GM23338 (cell line): ENCODE measurements at regions not wholly inside any gene's neighbourhood (a gene's known extent, or its start where the extent isn't known, plus 50 kb on each side); places are given as distances from the start of the nearest gene placed in this dataset.
A peak's percentile ranks its signal among the peaks of the same experiment; 100 is the strongest.

ENCODE experiments used
- ATAC-seq: fragments of 200-7000 bp; cut with Tn5 transposase; 3 replicates; pipeline ENCODE4 v1.9.1; 2020
- DNase-seq: peaks from one replicate; pipeline ENCODE4 v3.0.0-alpha.2; 2015; ENCODE audit warnings: low spot score
- H2AFZ ChIP-seq: fragments of 200-600 bp; sonication (generic); 2 replicates; pipeline ENCODE4 v1.8.0; 2016; ENCODE audit warnings: antibody characterized with exemption, mild to moderate bottlenecking, moderate library complexity
- H3F3A ChIP-seq: fragments of 200-600 bp; sonication (generic); replicated peaks from 2 replicates; pipeline ENCODE4 v1.8.0; 2017; ENCODE audit warnings: antibody characterized with exemption, mixed run types, low read depth
- H3K27ac ChIP-seq: fragments of 200-600 bp; sonication (generic); 2 replicates; pipeline ENCODE4 v1.6.1; 2016; ENCODE audit warnings: low read depth
- H3K27me3 ChIP-seq: fragments of 200-600 bp; sonication (generic); 2 replicates; pipeline ENCODE4 v1.8.0; 2016; ENCODE audit warnings: mild to moderate bottlenecking, mixed run types, moderate library complexity; ENCODE audit not compliant: insufficient read depth
- H3K36me3 ChIP-seq: fragments of 200-600 bp; sonication (generic); 2 replicates; pipeline ENCODE4 v1.8.0; 2016; ENCODE audit warnings: mild to moderate bottlenecking; ENCODE audit not compliant: insufficient read depth
- H3K4me1 ChIP-seq: fragments of 200-600 bp; sonication (generic); 2 replicates; pipeline ENCODE4 v1.8.0; 2016; ENCODE audit warnings: mild to moderate bottlenecking, moderate library complexity; ENCODE audit not compliant: insufficient read depth
- H3K4me2 ChIP-seq: fragments of 200-600 bp; sonication (generic); 2 replicates; pipeline ENCODE4 v1.7.1; 2017; ENCODE audit warnings: mixed run types
- H3K4me3 ChIP-seq: fragments of 200-600 bp; sonication (generic); 2 replicates; pipeline ENCODE4 v1.6.1; 2016; ENCODE audit warnings: mixed run types
- H3K79me2 ChIP-seq: fragments of 200-600 bp; sonication (generic); replicated peaks from 2 replicates; pipeline ENCODE4 v1.8.0; 2017; ENCODE audit warnings: mild to moderate bottlenecking; ENCODE audit not compliant: insufficient read depth
- H3K9me2 ChIP-seq: fragments of 200-600 bp; sonication (generic); 2 replicates; pipeline ENCODE4 v1.8.0; 2017; ENCODE audit not compliant: insufficient read depth
- H4K20me1 ChIP-seq: fragments of 200-600 bp; sonication (generic); replicated peaks from 2 replicates; pipeline ENCODE4 v1.8.0; 2017; ENCODE audit warnings: mild to moderate bottlenecking; ENCODE audit not compliant: insufficient read depth
- H3K27ac Mint-ChIP-seq: 2 replicates; pipeline ENCODE4 v1.8.0; 2020; ENCODE audit warnings: inconsistent platforms, mild to moderate bottlenecking, moderate library complexity, mixed read lengths
- H3K27me3 Mint-ChIP-seq: 3 replicates; pipeline ENCODE4 v1.8.0; 2022; ENCODE audit warnings: low read depth, mild to moderate bottlenecking, moderate library complexity, mixed read lengths, inconsistent platforms; ENCODE audit not compliant: insufficient read depth, poor library complexity
- H3K36me3 Mint-ChIP-seq: 3 replicates; pipeline ENCODE4 v1.8.0; 2021; ENCODE audit warnings: low read depth, mild to moderate bottlenecking, inconsistent platforms, moderate library complexity, mixed read lengths
- H3K4me1 Mint-ChIP-seq: 3 replicates; pipeline ENCODE4 v1.8.0; 2020; ENCODE audit warnings: mild to moderate bottlenecking, inconsistent platforms, mixed read lengths
- H3K4me3 Mint-ChIP-seq: 3 replicates; pipeline ENCODE4 v1.8.0; 2021; ENCODE audit warnings: moderate library complexity, mild to moderate bottlenecking, inconsistent platforms, mixed read lengths
- H3K9me3 Mint-ChIP-seq: 3 replicates; pipeline ENCODE4 v1.8.0; 2020; ENCODE audit warnings: moderate library complexity, mild to moderate bottlenecking, inconsistent platforms, mixed read lengths
- CREB1 ChIP-seq: fragments of 250-450 bp; sonication (Bioruptor Pico); IDR thresholded peaks from 2 replicates; pipeline ENCODE4 v1.5.0; 2020; ENCODE audit warnings: low read depth, mild to moderate bottlenecking, moderate library complexity
- CTCF ChIP-seq, 2 experiments: fragments of 200-600 bp in 1 of 2; sonication (generic) in 1 of 2; conservative IDR thresholded peaks; 2 replicates each; pipeline versions ENCODE4 v1.5.1 to v1.6.1; 2016 to 2017; ENCODE audit warnings: antibody characterized with exemption in 2 of 2, low read depth in 2 of 2, mild to moderate bottlenecking in 2 of 2, moderate library complexity in 1 of 2
- ETS1 ChIP-seq: IDR thresholded peaks from 2 replicates; pipeline ENCODE4 v1.6.1; 2016; ENCODE audit warnings: antibody characterized with exemption
- EZH2 ChIP-seq: fragments of 200-600 bp; sonication (generic); IDR thresholded peaks from one replicate; pipeline ENCODE4 v1.8.0; 2017; ENCODE audit warnings: antibody characterized with exemption, mild to moderate bottlenecking, low read depth; ENCODE audit not compliant: unreplicated experiment
- EZH2phosphoT487 ChIP-seq: fragments of 200-600 bp; sonication (generic); IDR thresholded peaks from one replicate; pipeline ENCODE4 v1.8.1; 2018; ENCODE audit warnings: antibody characterized with exemption; ENCODE audit not compliant: unreplicated experiment
- JUNB ChIP-seq: IDR thresholded peaks from one replicate; pipeline ENCODE4 v1.6.1; 2016; ENCODE audit warnings: antibody characterized with exemption; ENCODE audit not compliant: unreplicated experiment
- NANOG ChIP-seq: IDR thresholded peaks from 2 replicates; pipeline ENCODE4 v1.6.1; 2016; ENCODE audit warnings: antibody characterized with exemption, borderline replicate concordance
- POLR2AphosphoS5 ChIP-seq: IDR thresholded peaks from 2 replicates; pipeline ENCODE4 v1.6.1; 2016; ENCODE audit warnings: antibody characterized with exemption, low read depth
- REST ChIP-seq: IDR thresholded peaks from one replicate; pipeline ENCODE4 v1.6.1; 2018; ENCODE audit warnings: antibody characterized with exemption; ENCODE audit not compliant: unreplicated experiment
- STAT1 ChIP-seq: IDR thresholded peaks from one replicate; pipeline ENCODE4 v1.6.1; 2016; ENCODE audit warnings: antibody characterized with exemption; ENCODE audit not compliant: unreplicated experiment
- ZNF114 ChIP-seq: fragments of 250-450 bp; sonication (Bioruptor Pico); IDR thresholded peaks from 2 replicates; pipeline ENCODE4 v1.5.0; 2020; ENCODE audit warnings: mild to moderate bottlenecking, moderate library complexity
- ZNF331 ChIP-seq: fragments of 250-450 bp; sonication (Bioruptor Pico); IDR thresholded peaks from 2 replicates; pipeline ENCODE4 v1.5.0; 2020; ENCODE audit warnings: low read depth, mild to moderate bottlenecking, moderate library complexity
- ZNF462 ChIP-seq: fragments of 250-450 bp; sonication (Bioruptor Pico); IDR thresholded peaks from 2 replicates; pipeline ENCODE4 v1.5.0; 2020; ENCODE audit warnings: mild to moderate bottlenecking, moderate library complexity

- no peak for TF ChIP-seq JUNB
- TF ChIP-seq ZNF462 (CRISPR knock-in tag) = no peak
- TF ChIP-seq POLR2AphosphoS5 = no peak
- no peak for TF ChIP-seq CREB1 (CRISPR knock-in tag)
- TF ChIP-seq EZH2phosphoT487 = no peak
- TF ChIP-seq REST = no peak
- no peak for TF ChIP-seq ZNF114 (CRISPR knock-in tag)
- TF ChIP-seq STAT1 = no peak
- TF ChIP-seq CTCF (conservative IDR thresholded peaks at IDR 0.05; ENCODE audit: low read depth in 2 of 2) = no peak
- TF ChIP-seq NANOG = no peak
- TF ChIP-seq EZH2 = no peak
- no peak for TF ChIP-seq ZNF331 (CRISPR knock-in tag)
- TF ChIP-seq ETS1 = no peak
- Mint-ChIP-seq H3K4me1 (peaks cover 3% of the 10 kb centered on the region; the same call in 2 of the 3 replicates), H3K36me3 (no peaks in the 10 kb centered on the region; the same call in 2 of the 3 replicates), H3K27me3 (peaks cover 8% of the 10 kb centered on the region), H3K4me3 (no peak overlapping the region), H3K9me3 (no peaks in the 10 kb centered on the region), H3K27ac (no peak overlapping the region; the same call in 1 of the 2 replicates)
- H3F3A ChIP-seq = no peaks in the 10 kb centered on the region
- no peaks in the 10 kb centered on the region for H3K4me1 ChIP-seq
- no peaks in the 10 kb centered on the region for H3K36me3 ChIP-seq
- no peak overlapping the region for H3K4me3 ChIP-seq
- no peak overlapping the region for H3K27ac ChIP-seq
- ATAC-seq (no peak), DNase-seq (no peak)
- no peaks in the 10 kb centered on the region for H3K79me2 ChIP-seq
- no peaks in the 10 kb centered on the region for H4K20me1 ChIP-seq
- H3K4me2 ChIP-seq = no peak overlapping the region
- H3K9me2 ChIP-seq = no peaks in the 10 kb centered on the region
- peak overlapping the region; percentile 32; the same call in 1 of the 2 replicates for H2AFZ ChIP-seq
- H3K27me3 ChIP-seq = no peaks in the 10 kb centered on the region
Observed at GRCh38 chr11:134598368-134598767, 186.3 kb upstream of the B3GAT1 start.
